Spleen (tissue), 11 donors: ENCODE measurements at regions not wholly inside any gene's neighbourhood (a gene's known extent, or its start where the extent isn't known, plus 50 kb on each side); places are given as distances from the start of the nearest gene placed in this dataset.

ENCODE experiments used
- DNase-seq: peaks from one replicate; pipeline ENCODE4 v3.0.0-alpha.2; 2020
- H3K27ac ChIP-seq, 8 donors: fragments of 200-600 bp; sonication (generic) in 7 of 8; 1 replicate in 4 of 8; 2 replicates in 4 of 8; pipeline versions ENCODE4 v1.5.0 to v1.8.0; 2016 to 2021; ENCODE audit warnings: inconsistent platforms in 4 of 8, mild to moderate bottlenecking in 4 of 8, moderate library complexity in 1 of 8
- H3K27me3 ChIP-seq, 7 donors: fragments of 200-600 bp; sonication (generic) in 6 of 7; replicated peaks in 1 of 7; 1 replicate in 4 of 7; 2 replicates in 3 of 7; pipeline versions ENCODE4 v1.5.0 to v1.8.0; 2016 to 2021; ENCODE audit warnings: inconsistent platforms in 3 of 7, mild to moderate bottlenecking in 1 of 7
- H3K36me3 ChIP-seq, 6 donors: fragments of 200-600 bp; sonication (generic) in 5 of 6; 1 replicate in 4 of 6; 2 replicates in 2 of 6; pipeline versions ENCODE4 v1.5.0 to v1.8.0; 2016 to 2021; ENCODE audit warnings: inconsistent platforms in 2 of 6
- H3K4me1 ChIP-seq, 6 donors: fragments of 200-600 bp; sonication (generic) in 5 of 6; 1 replicate in 3 of 6; 2 replicates in 3 of 6; pipeline versions ENCODE4 v1.5.0 to v1.8.0; 2016 to 2021; ENCODE audit warnings: inconsistent platforms in 3 of 6
- H3K4me3 ChIP-seq, 8 donors: fragments of 200-600 bp; sonication (generic) in 7 of 8; 1 replicate in 4 of 8; 2 replicates in 4 of 8; pipeline versions ENCODE4 v1.5.0 to v1.8.0; 2016 to 2021; ENCODE audit warnings: inconsistent platforms in 4 of 8, mild to moderate bottlenecking in 4 of 8, moderate library complexity in 2 of 8
- H3K9me3 ChIP-seq, 8 donors: fragments of 200-600 bp; sonication (generic) in 7 of 8; 1 replicate in 4 of 8; 2 replicates in 4 of 8; pipeline versions ENCODE4 v1.5.0 to v1.8.0; 2016 to 2021; ENCODE audit warnings: inconsistent platforms in 4 of 8
- POLR2A ChIP-seq, 3 donors: fragments of 450-650 bp; IDR thresholded peaks; one replicate each; pipeline ENCODE4 v1.5.1; 2017; ENCODE audit warnings: antibody characterized with exemption in 3 of 3, mild to moderate bottlenecking in 1 of 3
- POLR2AphosphoS5 ChIP-seq, 3 donors: sonication (generic); formaldehyde crosslinking; IDR thresholded peaks; one replicate each; pipeline ENCODE4 v1.5.1; 2017; ENCODE audit warnings: antibody characterized with exemption in 3 of 3
- WGBS, 5 donors: extraction: QIAGEN DNeasy Blood & Tissue Kit in 3 of 5; methylation state at CpG; one replicate each; pipeline versions ENCODE4 v1.1.5 to v1.1.7; 2013 to 2018; 5-methylcytosine and 5-hydroxymethylcytosine counted together
- intact Hi-C: fragments of 100-400 bp; cut with DNase I; formaldehyde crosslinking; loops from one replicate; pipeline ENCODE4 v1.15.0; 2023; ENCODE audit warnings: low total_unique reads
- TF ChIP-seq, protein P1 (sequence below), 11 experiments: fragments of 200-600 bp in 7 of 11; fragments of 450-650 bp in 4 of 11; sonication (generic) in 4 of 11; IDR thresholded peaks in 8 of 11; conservative IDR thresholded peaks in 3 of 11; 1 replicate in 7 of 11; 2 replicates in 4 of 11; pipeline versions ENCODE4 v1.4.0 to v1.8.0; 2016 to 2021; ENCODE audit warnings: antibody characterized with exemption in 11 of 11, inconsistent platforms in 4 of 11, mild to moderate bottlenecking in 1 of 11
- donor health status: healthy with polysubstance abuse.
- donor health status: DM: no; HTN: no; CAD: no; lungs with moderate emphysema.
- donor health status: DM: no; HTN: no; CAD: no.
- donor health status: Bipolar disorder and iron deficiency.
- donor health status: healthy.
- donor health status: DM: no; HTN: no; CAD: no.
- donor health status: DM: yes; HTN: yes; CAD: no.

DNA sequence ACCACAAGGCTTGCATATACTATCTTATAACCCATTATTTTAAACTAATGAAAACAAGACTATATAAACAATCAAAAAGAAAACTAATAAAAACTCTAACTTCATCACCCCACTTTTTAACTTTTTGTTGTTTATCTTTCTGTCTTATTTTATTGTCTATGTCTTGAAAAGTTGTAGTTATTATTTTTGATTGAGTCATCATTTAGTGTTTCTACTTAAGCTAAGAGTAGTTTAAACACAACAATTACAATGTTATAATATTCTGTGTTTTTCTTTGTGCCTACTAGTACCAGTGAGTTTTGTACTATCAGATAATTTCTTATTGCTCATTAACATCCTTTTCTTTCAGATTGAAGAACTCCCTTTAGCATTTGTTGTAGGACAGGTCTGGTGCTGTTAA lies 318.7 kb upstream of the ATP5MC3 start:
- H3K9me3 ChIP-seq = peaks cover 0 to 51% (median 33%) of the 10 kb centered on the region in 8 donors
- H3K27me3 ChIP-seq = peaks cover 0 to 11% (median 0%) of the 10 kb centered on the region in 7 donors
- TF ChIP-seq POLR2AphosphoS5 (IDR thresholded peaks at IDR 0.05) (no peak), POLR2A (IDR thresholded peaks at IDR 0.05) (no peak)
- TF ChIP-seq, protein P1, sequence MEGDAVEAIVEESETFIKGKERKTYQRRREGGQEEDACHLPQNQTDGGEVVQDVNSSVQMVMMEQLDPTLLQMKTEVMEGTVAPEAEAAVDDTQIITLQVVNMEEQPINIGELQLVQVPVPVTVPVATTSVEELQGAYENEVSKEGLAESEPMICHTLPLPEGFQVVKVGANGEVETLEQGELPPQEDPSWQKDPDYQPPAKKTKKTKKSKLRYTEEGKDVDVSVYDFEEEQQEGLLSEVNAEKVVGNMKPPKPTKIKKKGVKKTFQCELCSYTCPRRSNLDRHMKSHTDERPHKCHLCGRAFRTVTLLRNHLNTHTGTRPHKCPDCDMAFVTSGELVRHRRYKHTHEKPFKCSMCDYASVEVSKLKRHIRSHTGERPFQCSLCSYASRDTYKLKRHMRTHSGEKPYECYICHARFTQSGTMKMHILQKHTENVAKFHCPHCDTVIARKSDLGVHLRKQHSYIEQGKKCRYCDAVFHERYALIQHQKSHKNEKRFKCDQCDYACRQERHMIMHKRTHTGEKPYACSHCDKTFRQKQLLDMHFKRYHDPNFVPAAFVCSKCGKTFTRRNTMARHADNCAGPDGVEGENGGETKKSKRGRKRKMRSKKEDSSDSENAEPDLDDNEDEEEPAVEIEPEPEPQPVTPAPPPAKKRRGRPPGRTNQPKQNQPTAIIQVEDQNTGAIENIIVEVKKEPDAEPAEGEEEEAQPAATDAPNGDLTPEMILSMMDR (IDR thresholded peaks at IDR 0.05 in 8 of 11, conservative IDR thresholded peaks at IDR 0.05 in 3 of 11) = no peak
- no peaks in the 10 kb centered on the region for H3K4me1 ChIP-seq
- H3K27ac ChIP-seq = no peak overlapping the region
- no peaks in the 10 kb centered on the region for H3K36me3 ChIP-seq
- intact Hi-C loops = no loop called here
- H3K4me3 ChIP-seq = no peak overlapping the region
- no peak for DNase-seq

DNA sequence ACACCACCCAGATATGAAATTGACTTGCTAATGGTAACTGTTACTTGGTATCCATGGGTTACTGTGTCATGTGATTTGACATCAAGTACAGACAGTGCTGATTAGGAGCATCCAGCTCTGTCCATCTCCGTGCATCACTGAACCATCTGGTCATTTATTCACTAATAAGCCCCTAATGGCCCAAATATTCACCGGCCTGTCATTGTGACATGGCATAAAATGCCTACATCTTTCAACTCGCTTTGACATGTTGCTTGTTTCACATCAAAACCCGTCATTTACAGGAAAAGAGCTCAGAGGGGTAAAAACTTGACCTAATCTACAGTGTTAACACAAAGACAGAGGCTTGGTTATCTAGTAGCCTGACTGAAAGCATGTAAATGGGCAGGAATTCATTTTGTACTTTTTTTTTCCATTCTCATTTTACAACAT lies 308.9 kb upstream of the ATP5MC3 start:
- DNase-seq = no peak
- Histone ChIP-seq H3K4me3 (no peak overlapping the region), H3K27me3 (no peaks in the 10 kb centered on the region), H3K9me3 (peaks cover 0 to 18% (median 3%) of the 10 kb centered on the region in 8 donors), H3K36me3 (no peaks in the 10 kb centered on the region), H3K27ac (no peak overlapping the region), H3K4me1 (no peaks in the 10 kb centered on the region)
- TF ChIP-seq POLR2A (IDR thresholded peaks at IDR 0.05) (no peak), POLR2AphosphoS5 (IDR thresholded peaks at IDR 0.05) (no peak)
- TF ChIP-seq, protein P1 (IDR thresholded peaks at IDR 0.05 in 8 of 11, conservative IDR thresholded peaks at IDR 0.05 in 3 of 11) = no peak
- WGBS, 5 donors = 69 to 87% (median 77%) methylated on average over 4 of the region's 4 CpGs
- intact Hi-C loops = no loop called here

DNA sequence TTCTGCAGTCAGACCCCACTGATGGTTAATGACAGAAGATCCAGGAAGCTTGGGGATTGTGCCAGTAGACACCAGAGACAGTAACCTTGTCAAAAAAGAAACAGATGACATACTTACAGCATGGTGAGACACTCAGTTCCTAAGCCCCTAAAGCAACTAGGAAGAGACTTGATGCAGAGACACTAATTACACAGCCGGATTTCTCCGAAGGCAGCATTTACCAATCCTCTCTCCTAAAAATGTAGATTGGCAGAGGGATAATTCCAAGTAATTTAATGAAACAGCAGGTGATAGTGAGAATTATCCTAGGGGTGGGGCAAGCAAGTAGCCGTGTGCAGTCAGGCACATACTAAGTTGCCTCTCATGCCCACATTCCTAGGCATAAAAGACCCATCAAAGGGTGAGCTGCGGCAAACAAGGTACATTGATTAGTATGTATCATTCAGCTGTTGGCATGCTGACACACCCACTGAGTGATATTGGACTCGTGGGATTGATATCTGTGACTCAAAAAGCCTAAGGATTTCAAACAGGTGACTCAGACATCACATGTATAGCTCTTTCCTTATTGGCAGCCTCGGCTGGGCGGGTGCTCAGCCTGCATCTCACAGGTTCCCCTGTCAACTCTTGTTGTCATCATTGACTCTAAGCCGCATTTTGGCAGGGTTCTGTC lies 296.7 kb upstream of the ATP5MC3 start:
- no peaks in the 10 kb centered on the region for H3K27me3 ChIP-seq
- WGBS, 5 donors = 81 to 95% (median 89%) methylated on average over 8 of the region's 8 CpGs
- H3K36me3 ChIP-seq = no peaks in the 10 kb centered on the region
- no peak for DNase-seq
- no peaks in the 10 kb centered on the region for H3K4me1 ChIP-seq
- no peak overlapping the region for H3K27ac ChIP-seq
- no peaks in the 10 kb centered on the region for H3K9me3 ChIP-seq
- intact Hi-C loops = no loop called here
- no peak for TF ChIP-seq POLR2AphosphoS5 (IDR thresholded peaks at IDR 0.05)
- TF ChIP-seq POLR2A (IDR thresholded peaks at IDR 0.05) = no peak
- TF ChIP-seq, protein P1 (IDR thresholded peaks at IDR 0.05 in 8 of 11, conservative IDR thresholded peaks at IDR 0.05 in 3 of 11) = no peak
- no peak overlapping the region for H3K4me3 ChIP-seq

DNA sequence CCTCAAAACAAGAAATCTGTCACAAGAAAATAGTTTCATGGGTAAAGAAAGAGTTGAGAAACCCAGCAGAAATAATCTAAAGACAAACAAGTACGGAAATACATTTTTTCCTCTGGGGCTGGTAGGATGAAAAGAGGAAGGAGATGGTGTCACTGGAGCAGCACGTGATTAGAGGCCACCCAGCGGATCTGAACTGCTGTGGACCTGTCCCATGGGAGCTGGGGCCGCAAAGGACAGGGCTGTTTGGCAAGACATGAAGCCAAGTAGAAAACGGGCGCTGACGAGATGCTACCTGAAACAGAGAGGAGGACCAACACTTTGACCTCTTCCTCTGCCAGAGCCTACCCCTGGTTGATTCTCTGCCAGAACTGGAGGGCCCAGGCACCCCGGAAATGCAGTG lies 295.4 kb upstream of the ATP5MC3 start:
- Histone ChIP-seq H3K27ac (peak overlapping the region in 2 of 8 donors; percentile 30 to 57), H3K4me1 (no peaks in the 10 kb centered on the region), H3K9me3 (no peaks in the 10 kb centered on the region), H3K36me3 (no peaks in the 10 kb centered on the region), H3K27me3 (no peaks in the 10 kb centered on the region), H3K4me3 (peak overlapping the region in 1 of 8 donors; percentile 11)
- intact Hi-C loops = no loop called here
- peak; percentile 74 for DNase-seq
- TF ChIP-seq POLR2AphosphoS5 (IDR thresholded peaks at IDR 0.05) (no peak), POLR2A (IDR thresholded peaks at IDR 0.05) (no peak)
- TF ChIP-seq, protein P1 (IDR thresholded peaks at IDR 0.05 in 8 of 11, conservative IDR thresholded peaks at IDR 0.05 in 3 of 11) = no peak
- WGBS, 5 donors = 48 to 75% (median 57%) methylated on average over 8 of the region's 8 CpGs
